HepG2 (cell line): ENCODE measurements at regions not wholly inside any gene's neighbourhood (a gene's known extent, or its start where the extent isn't known, plus 50 kb on each side); places are given as distances from the start of the nearest gene placed in this dataset.

Source experiments
- ATAC-seq: fragments of 200-7000 bp; cut with Tn5 transposase; 3 replicates; pipeline ENCODE4 v1.9.1; 2020; ENCODE audit warnings: mild to moderate bottlenecking, moderate library complexity
- BruUV-seq: library from RNA; stranded (reverse); fragments of 400-500 nt; replicated peaks from 2 replicates; lab custom pipeline; 2021; lab: Mats Ljungman, UMichigan
- CTCF ChIA-PET: fragments of 300-600 bp; formaldehyde crosslinking; extraction: SDS; loops from one replicate; lab custom pipeline; 2021; ENCODE audit warnings: low total read pairs, inconsistent platforms, low intra/inter-chr PET ratio; lab: Yijun Ruan, JAX
- POLR2A ChIA-PET: fragments of 350-600 bp; sonication (Branson Sonifier 250); formaldehyde crosslinking; loops from one replicate; lab custom pipeline; 2020; ENCODE audit warnings: antibody characterized with exemption, inconsistent platforms; lab: Yijun Ruan, JAX
- DNase-seq: peaks from one replicate; pipeline ENCODE4 v3.0.0-alpha.2; 2015; ENCODE audit warnings: low spot score
- FAIRE-seq: peaks from 3 replicates; lab custom pipeline; 2011; peaks lifted over from hg19 to GRCh38; lab: Jason Lieb, UNC
- H2AFZ ChIP-seq: one replicate; pipeline ENCODE4 v1.6.1; 2011; ENCODE audit warnings: low read length, inconsistent platforms
- H3K27ac ChIP-seq: fragments of 300-600 bp; 3 replicates; pipeline ENCODE4 v1.8.0; 2011; ENCODE audit warnings: mixed run types, mild to moderate bottlenecking, mixed read lengths, low read length, inconsistent platforms; ENCODE audit not compliant: insufficient read depth; ENCODE audit errors: extremely low read length
- H3K27me3 ChIP-seq, 2 experiments: fragments of 200-600 bp in 1 of 2; 2 replicates in 1 of 2; 3 replicates in 1 of 2; pipeline versions ENCODE4 v1.6.0 to v1.8.0; 2011; ENCODE audit warnings: low read length in 2 of 2, mild to moderate bottlenecking in 2 of 2, moderate library complexity in 2 of 2, inconsistent platforms in 1 of 2; ENCODE audit not compliant: insufficient read depth in 2 of 2, control insufficient read depth in 1 of 2
- H3K36me3 ChIP-seq, 2 experiments: fragments of 200-600 bp in 1 of 2; replicated peaks in 1 of 2; 2 replicates in 1 of 2; 3 replicates in 1 of 2; pipeline versions ENCODE4 v1.5.1 to v1.8.0; 2011; ENCODE audit warnings: low read length in 2 of 2, inconsistent platforms in 1 of 2; ENCODE audit not compliant: insufficient read depth in 2 of 2, control insufficient read depth in 1 of 2
- H3K4me1 ChIP-seq: 2 replicates; pipeline ENCODE4 v1.5.1; 2012; ENCODE audit warnings: low read length, inconsistent platforms; ENCODE audit not compliant: insufficient read depth
- H3K4me2 ChIP-seq: 2 replicates; pipeline ENCODE4 v1.6.0; 2011; ENCODE audit warnings: low read depth, low read length, inconsistent platforms
- H3K4me3 ChIP-seq, 3 experiments: fragments of 200-600 bp in 1 of 3; sonication (generic), shearing (Covaris generic) in 1 of 3; replicated peaks in 1 of 3; 2 replicates each; pipeline ENCODE4 v1.5.1; 2011 to 2016; ENCODE audit warnings: low read length in 3 of 3, inconsistent platforms in 2 of 3, low read depth in 2 of 3, mild to moderate bottlenecking in 2 of 3, control low read depth in 1 of 3, mixed read lengths in 1 of 3; ENCODE audit not compliant: insufficient read depth in 1 of 3
- H3K79me2 ChIP-seq: one replicate; pipeline ENCODE4 v1.6.1; 2011; ENCODE audit warnings: low read length, inconsistent platforms; ENCODE audit not compliant: insufficient read depth
- H3K9ac ChIP-seq: 2 replicates; pipeline ENCODE4 v1.6.0; 2011; ENCODE audit warnings: mild to moderate bottlenecking, low read depth, low read length, inconsistent platforms; ENCODE audit not compliant: insufficient read depth
- H3K9me3 ChIP-seq: 2 replicates; pipeline ENCODE4 v1.5.1; 2012; ENCODE audit warnings: mild to moderate bottlenecking, low read length
- H4K20me1 ChIP-seq: 2 replicates; pipeline ENCODE4 v1.6.0; 2011; ENCODE audit warnings: inconsistent platforms, mild to moderate bottlenecking, low read length, moderate library complexity; ENCODE audit not compliant: insufficient read depth
- ATF7 ChIP-seq, 2 experiments: fragments of 450-650 bp in 1 of 2; sonication (generic) in 1 of 2; formaldehyde crosslinking in 1 of 2; IDR thresholded peaks; 2 replicates each; pipeline versions ENCODE4 v1.4.0 to v1.6.1; 2016 to 2020; ENCODE audit warnings: antibody characterized with exemption in 1 of 2, mild to moderate bottlenecking in 1 of 2, missing genetic modification reagents in 1 of 2
- BRD4 ChIP-seq: sonication (generic); formaldehyde crosslinking; IDR thresholded peaks from 2 replicates; pipeline ENCODE4 v1.4.0; 2020; ENCODE audit warnings: missing genetic modification reagents
- DDIT3 ChIP-seq: sonication (generic); formaldehyde crosslinking; IDR thresholded peaks from 2 replicates; pipeline ENCODE4 v1.4.0; 2020; ENCODE audit warnings: mild to moderate bottlenecking, missing genetic modification reagents
- DR1 ChIP-seq: sonication (generic); formaldehyde crosslinking; IDR thresholded peaks from 2 replicates; pipeline ENCODE4 v1.8.0; 2021; ENCODE audit warnings: mild to moderate bottlenecking, missing genetic modification reagents, inconsistent platforms
- HCFC1 ChIP-seq: fragments of 150-350 bp; IDR thresholded peaks from 2 replicates; pipeline ENCODE4 v1.6.1; 2014; ENCODE audit warnings: low read depth, low read length
- MLX ChIP-seq: IDR thresholded peaks from 2 replicates; pipeline ENCODE4 v1.6.1; 2016
- NCOR1 ChIP-seq: fragments of 200-600 bp; sonication (generic); IDR thresholded peaks from 2 replicates; pipeline ENCODE4 v1.7.0; 2017; ENCODE audit warnings: antibody characterized with exemption, low read length, borderline replicate concordance
- RFXAP ChIP-seq: sonication (generic); formaldehyde crosslinking; IDR thresholded peaks from 2 replicates; pipeline ENCODE4 v1.4.0; 2020; ENCODE audit warnings: missing genetic modification reagents, borderline replicate concordance
- TFDP1 ChIP-seq: IDR thresholded peaks from 2 replicates; pipeline ENCODE4 v1.6.1; 2016; ENCODE audit warnings: missing compliant biosample characterization, missing genetic modification reagents, borderline replicate concordance
- ZNF142 ChIP-seq: sonication (generic); formaldehyde crosslinking; IDR thresholded peaks from 2 replicates; pipeline ENCODE4 v1.4.0; 2020; ENCODE audit warnings: missing genetic modification reagents
- ZNF143 ChIP-seq: sonication (generic); formaldehyde crosslinking; IDR thresholded peaks from 2 replicates; pipeline ENCODE4 v1.4.0; 2020; ENCODE audit warnings: missing genetic modification reagents
- ZNF317 ChIP-seq: sonication (generic); formaldehyde crosslinking; IDR thresholded peaks from 2 replicates; pipeline ENCODE4 v1.5.0; 2020; ENCODE audit warnings: mild to moderate bottlenecking, missing genetic modification reagents
- ZNF354B ChIP-seq: sonication (generic); formaldehyde crosslinking; IDR thresholded peaks from 2 replicates; pipeline ENCODE4 v1.8.0; 2022; ENCODE audit warnings: mild to moderate bottlenecking, missing genetic modification reagents
- ZNF784 ChIP-seq: sonication (generic); formaldehyde crosslinking; IDR thresholded peaks from 2 replicates; pipeline ENCODE4 v1.5.1; 2020; ENCODE audit warnings: missing genetic modification reagents, mild to moderate bottlenecking, borderline replicate concordance
- WGBS: methylation state at CpG from one replicate; pipeline ENCODE4 v1.1.6; 2017; ENCODE audit warnings: low lambda C conversion rate; 5-methylcytosine and 5-hydroxymethylcytosine counted together
- in situ Hi-C: cut with HindIII; loops from 2 replicates; pipeline ENCODE4 v1.10.0; 2017; ENCODE audit warnings: low pct_unique_long_range_greater_than_20kb; ENCODE audit not compliant: extremely low pct_ligation_motif_present
- intact Hi-C: fragments of 100-400 bp; cut with micrococcal nuclease; formaldehyde crosslinking; loops from one replicate; pipeline ENCODE4 v1.10.0; 2022; ENCODE audit not compliant: unreplicated experiment

GRCh38 chr5:110338341-110339083 lies 388.0 kb downstream of the TMEM232 start:
- BruUV-seq, result no TSS peak
- 73% methylated on average over 7 of the region's 7 CpGs for WGBS
- TF ChIP-seq NCOR1 (no peak), ZNF142 (CRISPR knock-in tag) (no peak), TFDP1 (no peak), ATF7 (IDR thresholded peaks at IDR 0.05) (no peak), ATF7 (CRISPR knock-in tag; IDR thresholded peaks at IDR 0.05) (no peak), DR1 (CRISPR knock-in tag) (no peak), MLX (no peak), BRD4 (CRISPR knock-in tag) (no peak), ZNF143 (CRISPR knock-in tag) (no peak), ZNF784 (no peak), DDIT3 (CRISPR knock-in tag) (no peak), ZNF354B (CRISPR knock-in tag) (no peak), HCFC1 (no peak), RFXAP (CRISPR knock-in tag) (no peak), ZNF317 (no peak)

More at GRCh38 chr5:110338341-110339083, 388.0 kb downstream of the TMEM232 start:
- Histone ChIP-seq H3K27me3 (no peaks in the 10 kb centered on the region), H2AFZ (no peak overlapping the region), H3K9ac (no peak overlapping the region), H3K79me2 (no peaks in the 10 kb centered on the region), H4K20me1 (no peaks in the 10 kb centered on the region), H3K27ac (no peak overlapping the region), H3K36me3 (no peaks in the 10 kb centered on the region), H3K4me3 (no peak overlapping the region), H3K9me3 (no peaks in the 10 kb centered on the region), H3K4me2 (no peak overlapping the region), H3K4me1 (peaks cover 15% of the 10 kb centered on the region)
- intact Hi-C loops, result loop anchor here (10.0 kb wide), 1 partner anchor 294 kb away; no protein-coding TSS in a partner anchor
- in situ Hi-C loops, result loop anchor here (25.0 kb wide), 1 partner anchor 651 kb away; the partner anchor contains the start of gene MAN2A1
- POLR2A ChIA-PET, result no interaction called here
- CTCF ChIA-PET, result no interaction called here
- FAIRE-seq (no peak), ATAC-seq (no peak), DNase-seq (no peak)
